GM18499 (cell line): ENCODE measurements at regions not wholly inside any gene's neighbourhood (a gene's known extent, or its start where the extent isn't known, plus 50 kb on each side); places are given as distances from the start of the nearest gene placed in this dataset.

ENCODE experiments used
- ATAC-seq: cut with Tn5 transposase; IDR thresholded peaks from one replicate; pipeline ENCODE4 v1.9.1; 2021; ENCODE audit warnings: moderate number of reproducible peaks; ENCODE audit not compliant: insufficient read depth, unreplicated experiment

GRCh38 chr14:100658181-100658886 is 68.4 kb upstream of the DLK1 start:
- ATAC-seq = no peak

- ATAC-seq = no peak
Measured at GRCh38 chr14:100659345-100660001, 67.2 kb upstream of the DLK1 start.

DNA sequence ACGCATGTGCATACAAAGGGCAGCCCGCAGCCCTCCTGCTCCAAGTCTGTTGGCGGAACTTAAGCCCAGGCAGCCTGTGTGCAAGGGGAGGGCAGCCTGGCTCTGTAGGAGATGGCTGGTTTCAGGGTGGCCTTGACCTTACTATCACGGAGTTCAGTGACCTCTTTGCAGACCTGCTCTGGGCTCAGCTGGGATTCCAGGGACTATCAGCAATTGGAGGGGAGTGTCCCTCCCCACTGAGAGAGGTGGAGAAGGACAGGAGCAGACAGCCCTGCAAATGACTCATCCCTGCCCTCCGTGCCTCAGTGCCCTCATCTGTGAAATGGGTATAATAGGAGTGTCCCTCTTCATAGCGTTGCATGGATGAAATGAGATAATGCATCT is 66.2 kb upstream of the DLK1 start:
- no peak for ATAC-seq

DNA sequence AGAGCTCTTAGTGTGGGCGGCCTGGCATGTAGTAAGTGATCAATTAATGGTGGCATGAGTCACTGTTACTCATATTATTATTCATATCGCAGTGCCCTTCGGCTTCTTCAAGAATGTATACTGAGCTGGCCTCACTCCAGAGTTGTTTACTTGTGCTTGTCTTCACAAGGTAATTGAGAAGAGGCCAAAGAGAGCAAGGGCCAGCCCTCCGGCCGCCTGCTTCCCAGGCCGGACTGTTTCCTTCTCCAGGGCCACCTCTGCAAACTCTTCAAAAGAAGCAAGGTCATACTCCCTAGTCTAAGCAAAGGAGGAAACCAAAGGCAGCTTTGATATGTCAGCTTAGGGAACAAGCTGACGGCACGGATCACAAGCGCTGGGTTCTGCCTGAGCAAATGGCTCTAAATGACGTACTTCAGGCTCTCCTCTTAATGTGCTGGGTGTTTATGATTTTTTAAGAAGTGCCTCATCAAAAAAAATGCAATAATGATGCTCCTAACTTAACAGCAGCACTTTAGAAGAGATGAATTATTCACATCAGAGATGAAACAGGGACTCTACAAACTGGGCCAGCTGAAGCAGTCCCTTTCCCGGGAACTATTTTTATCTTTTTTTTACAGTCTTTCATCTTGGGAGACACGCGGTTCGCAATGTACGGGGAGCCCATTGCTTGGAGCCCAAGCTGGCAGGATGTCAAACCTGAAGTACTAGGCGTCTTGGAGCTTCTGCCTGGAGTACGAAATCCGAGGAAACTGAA is 65.6 kb upstream of the DLK1 start:
- no peak for ATAC-seq

GRCh38 chr14:100662879-100663760 is 63.6 kb upstream of the DLK1 start:
- no peak for ATAC-seq

- ATAC-seq = no peak
Measured at GRCh38 chr14:100663761-100664052, 63.0 kb upstream of the DLK1 start.

DNA sequence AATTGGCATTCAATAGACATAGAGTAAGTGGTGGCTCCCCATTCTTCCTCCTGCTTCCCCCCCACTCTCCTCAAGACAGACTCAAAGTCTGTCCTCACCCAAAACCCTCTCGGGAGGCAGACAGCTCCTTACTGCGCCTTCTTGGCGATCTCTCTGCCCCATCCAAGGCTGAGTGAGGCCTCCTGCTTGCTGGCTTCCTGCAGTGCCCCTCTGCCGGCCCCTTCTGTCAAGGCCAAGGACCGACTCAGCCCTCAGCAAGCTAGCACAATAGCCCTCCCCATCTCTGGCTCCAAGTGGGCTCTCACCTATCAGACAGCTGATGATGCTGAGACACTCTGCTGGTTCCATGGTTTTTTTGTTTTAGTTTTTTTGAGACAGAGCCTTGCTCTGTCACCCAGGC is 62.5 kb upstream of the DLK1 start:
- ATAC-seq = no peak

DNA sequence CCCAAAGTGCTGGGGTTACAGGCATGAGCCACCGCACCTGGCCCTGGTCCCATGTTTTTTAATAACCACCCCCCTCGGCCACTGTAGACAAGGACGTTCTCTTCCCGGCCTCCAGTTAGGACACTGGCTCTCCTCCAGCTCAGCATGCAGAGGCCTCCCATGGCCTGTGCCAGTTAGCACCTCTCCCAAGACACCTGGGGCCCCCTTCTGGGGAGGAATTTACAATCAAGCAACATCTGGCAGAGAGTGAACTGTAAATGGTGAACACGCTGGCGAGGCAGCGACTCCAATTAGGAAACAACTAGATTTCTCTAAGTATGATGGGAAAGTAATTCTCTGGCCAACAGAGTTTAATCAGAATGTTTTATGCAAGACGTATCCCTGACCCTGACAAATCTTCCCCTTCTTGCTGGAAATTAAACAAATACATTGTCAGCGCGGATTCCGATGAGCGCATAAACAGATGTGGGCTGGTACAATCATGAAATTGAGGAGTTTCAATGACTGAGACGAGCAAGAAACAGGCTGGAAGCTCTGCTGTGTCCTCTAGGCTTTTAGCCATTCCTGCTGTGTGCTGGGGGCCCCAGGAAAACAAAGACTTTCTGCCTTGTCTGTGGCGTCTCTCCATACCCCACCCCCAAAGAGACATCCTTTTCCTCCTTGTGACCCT is 61.7 kb upstream of the DLK1 start:
- no peak for ATAC-seq

DNA sequence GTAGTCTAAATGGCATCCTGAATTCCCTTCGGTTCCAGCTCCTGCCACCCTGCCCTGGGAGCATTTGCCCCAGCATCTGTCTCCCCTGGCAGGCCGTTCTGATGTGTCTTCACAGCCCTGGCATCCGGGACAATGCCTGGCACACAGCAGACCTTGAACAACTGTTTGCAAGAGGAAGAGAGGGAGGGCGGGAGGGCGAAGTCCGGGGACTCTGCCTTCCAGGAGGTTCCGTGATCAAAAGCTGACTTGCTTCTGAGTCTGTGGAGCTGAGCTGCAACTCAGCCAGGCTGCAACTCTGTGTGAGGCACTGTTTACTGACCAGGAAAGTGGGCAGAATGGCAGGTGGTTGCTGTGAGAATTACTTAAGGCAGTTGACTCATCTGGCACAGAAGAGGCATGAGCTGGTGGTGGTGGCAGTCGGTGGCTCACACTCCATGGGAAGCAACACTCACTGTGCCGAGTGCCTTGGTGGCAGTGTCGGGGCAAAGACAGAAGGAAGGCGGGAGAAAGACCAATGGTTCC is 61.1 kb upstream of the DLK1 start:
- no peak for ATAC-seq

DNA sequence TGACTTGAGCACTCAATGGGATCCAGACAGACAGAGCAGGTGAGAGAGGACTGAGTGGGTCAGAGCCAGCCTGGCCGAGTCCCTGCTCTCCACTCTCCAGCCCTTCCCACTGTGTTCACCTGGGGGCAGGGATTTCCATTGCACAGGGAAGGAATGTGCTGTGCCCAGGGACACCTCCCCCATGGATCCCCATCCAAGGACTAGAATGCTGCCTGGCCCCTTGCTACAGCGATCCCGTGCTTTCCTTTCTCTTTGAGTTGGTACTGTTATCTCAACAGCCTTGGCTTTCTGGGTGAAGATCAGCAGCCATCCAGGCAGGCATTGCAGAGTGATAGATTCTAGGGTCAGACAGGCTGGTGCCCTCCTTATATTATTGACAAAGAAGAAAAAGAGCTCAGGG is 60.3 kb upstream of the DLK1 start:
- no peak for ATAC-seq

- no peak for ATAC-seq
Measured at GRCh38 chr14:100666851-100667250, 59.8 kb upstream of the DLK1 start.

DNA sequence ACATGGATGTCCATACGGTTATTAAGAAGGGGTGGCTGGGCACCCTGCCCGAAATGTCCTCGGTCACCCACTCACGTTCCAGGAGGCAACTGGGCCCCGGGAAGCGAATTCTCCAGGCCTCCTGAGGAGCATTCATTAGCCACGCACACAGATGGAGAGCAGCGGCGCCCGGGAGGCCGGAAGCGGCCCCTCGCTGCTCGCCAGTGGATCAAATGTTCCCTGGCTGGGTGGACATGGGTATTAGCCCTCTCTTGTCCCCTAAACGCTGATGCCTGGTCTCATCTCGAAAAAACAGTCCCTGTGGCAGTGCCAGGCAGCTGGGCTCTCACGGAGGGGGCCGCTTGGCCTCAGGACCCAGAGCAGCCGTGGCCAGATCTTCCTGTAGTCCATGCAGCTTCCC is 59.0 kb upstream of the DLK1 start:
- ATAC-seq = no peak

DNA sequence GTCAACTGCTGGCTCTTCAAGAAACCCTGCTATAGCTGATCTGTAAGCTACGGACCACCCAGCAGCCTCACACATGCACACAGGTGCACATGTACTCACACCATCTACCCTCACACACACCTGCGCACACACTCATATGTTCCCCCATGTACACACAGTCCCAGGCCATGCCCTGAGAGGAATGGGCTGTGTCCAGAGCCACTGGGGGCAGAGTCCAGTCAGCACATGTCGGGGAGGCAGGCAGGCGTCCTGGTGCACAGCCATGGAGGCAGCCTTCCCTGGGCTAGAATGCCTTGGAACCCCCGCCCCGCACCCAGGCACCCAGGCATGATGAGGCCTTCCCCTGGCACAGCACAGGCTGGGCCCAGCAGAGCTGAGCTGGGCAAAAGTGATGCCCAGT is 58.3 kb upstream of the DLK1 start:
- no peak for ATAC-seq

DNA sequence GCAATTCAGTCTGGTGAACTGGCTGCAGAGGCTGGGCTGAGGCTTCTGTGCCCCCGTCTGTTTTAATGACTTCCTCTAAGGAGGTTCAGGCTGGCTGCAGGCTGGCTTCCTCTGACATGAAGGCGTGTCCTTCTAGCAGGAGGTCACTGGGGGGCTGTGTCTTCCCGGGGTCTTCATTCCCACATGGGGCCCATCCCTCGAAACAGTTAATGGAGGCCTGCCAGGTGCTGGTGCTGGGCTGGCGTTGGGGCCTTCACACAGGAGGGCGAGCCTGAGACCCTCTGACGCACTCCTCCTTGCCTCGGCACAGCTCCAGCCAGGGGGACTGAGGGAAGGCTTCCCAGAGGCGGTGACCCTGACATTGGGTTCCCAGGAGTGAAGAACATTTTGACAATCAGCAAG is 57.7 kb upstream of the DLK1 start:
- no peak for ATAC-seq

DNA sequence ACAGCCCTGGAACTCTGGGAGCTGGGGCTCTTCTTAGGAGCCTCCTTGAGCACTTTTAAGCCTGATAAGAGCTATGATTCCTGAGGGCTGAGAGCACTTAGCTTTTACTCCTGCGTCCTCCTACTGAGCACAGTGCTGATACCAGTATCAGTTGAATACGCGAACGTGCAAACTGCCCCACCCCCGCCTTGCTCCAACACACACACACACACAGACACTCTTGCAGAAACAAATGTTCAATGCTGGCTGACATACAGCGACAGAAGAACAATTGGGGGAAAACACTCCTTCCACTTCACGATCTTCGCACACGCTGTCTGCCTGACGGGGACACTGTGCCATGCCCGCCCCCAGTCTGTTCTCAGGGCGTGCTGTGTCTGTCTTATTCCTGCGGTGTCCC is 57.2 kb upstream of the DLK1 start:
- ATAC-seq = no peak

DNA sequence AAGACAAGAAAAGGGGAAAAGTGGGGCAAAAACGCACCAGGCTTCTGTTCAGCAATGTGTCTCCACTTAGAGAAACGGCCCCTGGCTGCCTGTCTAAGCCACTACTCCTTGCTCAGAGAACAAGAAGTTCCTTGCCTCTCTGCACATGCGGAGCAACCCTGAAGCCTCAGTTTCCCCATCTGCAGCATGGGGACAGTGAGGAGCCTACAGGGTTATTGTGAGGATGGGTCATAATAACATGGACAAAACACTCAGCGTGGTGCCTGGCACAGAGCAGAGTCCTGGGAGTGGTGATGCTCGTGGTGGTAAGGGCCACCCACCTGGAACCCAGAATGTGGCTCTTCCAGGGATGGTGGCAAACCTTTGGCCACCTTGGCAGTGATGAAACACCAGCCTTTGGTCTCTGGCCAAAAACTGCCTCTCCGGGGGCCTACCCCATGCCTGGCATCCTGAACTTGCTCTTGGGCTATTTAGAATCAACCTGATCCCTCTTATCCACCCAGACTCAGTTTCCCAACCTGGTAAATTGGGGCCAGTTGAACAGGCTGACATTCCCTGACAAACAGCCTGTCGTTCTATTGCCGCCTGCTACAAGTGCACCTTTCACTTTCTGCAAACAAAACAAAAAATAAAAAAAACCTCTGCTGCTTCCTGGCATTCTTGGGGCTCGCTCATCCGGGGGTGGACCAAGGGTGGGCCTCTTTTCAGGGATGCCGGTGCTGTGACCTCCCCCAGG is 56.5 kb upstream of the DLK1 start:
- ATAC-seq = no peak

GRCh38 chr14:100670753-100671049 is 56.0 kb upstream of the DLK1 start:
- no peak for ATAC-seq

- ATAC-seq = no peak
Measured at GRCh38 chr14:100671386-100671901, 55.2 kb upstream of the DLK1 start.

- no peak for ATAC-seq
Measured at GRCh38 chr14:100671906-100672305, 54.8 kb upstream of the DLK1 start.
